Heart right ventricle (tissue), 16 donors: ENCODE measurements at regions not wholly inside any gene's neighbourhood (a gene's known extent, or its start where the extent isn't known, plus 50 kb on each side); places are given as distances from the start of the nearest gene placed in this dataset.
A peak's percentile ranks its signal among the peaks of the same experiment; 100 is the strongest.

Experiments used
- ATAC-seq, 8 donors: fragments of 200-7000 bp; cut with Tn5 transposase; one replicate each; pipeline ENCODE4 v1.9.1; 2020; ENCODE audit warnings: mild to moderate bottlenecking in 8 of 8, moderate library complexity in 8 of 8, moderate number of reproducible peaks in 1 of 8
- DNase-seq, 2 donors: peaks; one replicate each; pipeline ENCODE4 v3.0.0-alpha.2; 2020
- H3K27ac ChIP-seq, 10 donors: fragments of 200-600 bp; sonication (generic) in 2 of 10; one replicate each; pipeline versions ENCODE4 v1.5.0 to v1.8.0; 2020 to 2022; ENCODE audit warnings: mild to moderate bottlenecking in 3 of 10
- H3K27me3 ChIP-seq, 7 donors: fragments of 200-600 bp; one replicate each; pipeline ENCODE4 v1.8.0; 2021 to 2022; ENCODE audit warnings: mild to moderate bottlenecking in 2 of 7
- H3K36me3 ChIP-seq, 9 donors: fragments of 200-600 bp; sonication (generic) in 1 of 9; one replicate each; pipeline versions ENCODE4 v1.5.0 to v1.8.0; 2020 to 2022; ENCODE audit warnings: mild to moderate bottlenecking in 2 of 9
- H3K4me1 ChIP-seq, 9 donors: fragments of 200-600 bp; sonication (generic) in 1 of 9; one replicate each; pipeline versions ENCODE4 v1.5.0 to v1.8.0; 2020 to 2022; ENCODE audit warnings: mild to moderate bottlenecking in 4 of 9
- H3K4me3 ChIP-seq, 10 donors: fragments of 200-600 bp; sonication (generic) in 2 of 10; one replicate each; pipeline versions ENCODE4 v1.5.0 to v1.8.0; 2020 to 2022; ENCODE audit warnings: mild to moderate bottlenecking in 7 of 10, moderate library complexity in 2 of 10
- H3K9me3 ChIP-seq, 11 donors: fragments of 200-600 bp in 10 of 11; sonication (generic) in 2 of 11; one replicate each; pipeline versions ENCODE4 v1.5.0 to v1.8.0; 2013 to 2022; ENCODE audit warnings: mild to moderate bottlenecking in 2 of 11, control low read depth in 1 of 11, moderate library complexity in 1 of 11
- WGBS, 2 donors: extraction: QIAGEN DNeasy Blood & Tissue Kit; methylation state at CpG; one replicate each; pipeline ENCODE4 v1.1.7; 2013; ENCODE audit warnings: inconsistent platforms in 1 of 2; 5-methylcytosine and 5-hydroxymethylcytosine counted together
- intact Hi-C, 10 donors: fragments of 100-400 bp; cut with DNase I; formaldehyde crosslinking; loops; one replicate each; pipeline versions ENCODE4 v1.11.1 to v1.14.2; 2022
- TF ChIP-seq, protein P1 (sequence below), 9 donors: fragments of 200-600 bp; sonication (generic) in 2 of 9; IDR thresholded peaks; one replicate each; pipeline versions ENCODE4 v1.5.0 to v1.8.0; 2021 to 2022; ENCODE audit warnings: antibody characterized with exemption in 9 of 9, mild to moderate bottlenecking in 5 of 9, moderate library complexity in 1 of 9
- donor health status: Arrhythmogenic right ventricular cardiomyopathy.
- donor health status: ischemic (EF 13 %, LVEDD 7.1; RV severe dilation, severe dysfunction).
- donor health status: healthy with polysubstance abuse.
- donor health status: DM: no; HTN: yes; CAD: no.
- donor health status: DM: no; HTN: no; CAD: no.
- donor health status: ischemic (EF 25% LVEDD 6.9; RV normal size, moderate dysfunction).
- donor health status: ischemic (EF 25% LVEDD 5.7; RV mildly dilated, moderate dysfunction).
- donor health status: healthy.
- donor health status: DM: yes; HTN: yes; CAD: no.
- donor health status: Ischemic cardiomyopathy.
- donor health status: ischemic (EF 35%, LVEDD 5.7; RV mildly dilated, moderate dysfunction).
- donor health status: nonischemic (EF 11% LVEDD 7.7; RV severe dilation, severe dysfunction).
- donor health status: DM: yes; HTN: yes; CAD: no.
- donor health status: PGD.
- donor health status: ischemic (EF 29% LVEDD 5.4; RV normal size, mild dysfunction).
- donor health status: nonischemic (EF 23%, LVEDD 6.1; RV moderate dilation, normal function).

DNA sequence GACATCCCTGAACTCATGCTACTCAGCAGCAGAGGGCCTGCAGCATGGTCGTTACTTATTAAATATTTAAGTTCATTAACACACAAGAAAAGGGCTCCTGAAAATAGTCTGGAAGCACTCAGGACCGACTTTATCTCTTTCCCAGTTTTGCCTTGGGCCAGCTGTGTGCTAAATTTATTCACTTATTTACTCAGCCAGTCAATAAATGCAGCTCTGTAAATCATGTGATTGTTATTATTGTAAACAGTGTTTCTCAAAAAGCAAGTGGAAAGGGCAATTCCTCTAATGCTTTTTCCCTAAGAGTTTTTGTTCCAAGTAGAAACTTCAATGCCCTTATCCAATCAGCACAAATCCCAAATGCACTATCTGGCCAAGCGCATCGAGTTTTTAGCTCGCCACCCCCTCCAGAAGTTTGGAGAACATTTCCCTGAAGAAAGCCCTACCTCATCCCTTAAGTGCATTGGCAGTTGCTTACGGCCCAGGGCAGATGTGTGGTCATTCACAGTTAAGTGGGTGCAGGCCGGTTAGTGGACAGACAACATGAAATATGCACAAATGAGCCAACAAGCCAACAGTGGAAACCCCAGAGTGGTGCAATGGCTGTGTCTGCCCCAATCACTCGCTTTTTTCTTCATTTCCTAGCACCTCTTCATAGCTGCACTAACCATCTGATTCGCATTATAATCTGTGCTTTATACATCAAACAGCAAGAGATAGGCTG lies 125.8 kb downstream of the SMIM20 start:
- Histone ChIP-seq H3K27me3 (no peaks in the 10 kb centered on the region), H3K36me3 (no peaks in the 10 kb centered on the region), H3K4me3 (no peak overlapping the region), H3K9me3 (no peaks in the 10 kb centered on the region), H3K4me1 (peaks cover 0 to 4% (median 0%) of the 10 kb centered on the region in 9 donors), H3K27ac (no peak overlapping the region)
- no peak for DNase-seq
- peak in 2 of 8 donors; percentile 33 to 64 for ATAC-seq
- TF ChIP-seq, protein P1, sequence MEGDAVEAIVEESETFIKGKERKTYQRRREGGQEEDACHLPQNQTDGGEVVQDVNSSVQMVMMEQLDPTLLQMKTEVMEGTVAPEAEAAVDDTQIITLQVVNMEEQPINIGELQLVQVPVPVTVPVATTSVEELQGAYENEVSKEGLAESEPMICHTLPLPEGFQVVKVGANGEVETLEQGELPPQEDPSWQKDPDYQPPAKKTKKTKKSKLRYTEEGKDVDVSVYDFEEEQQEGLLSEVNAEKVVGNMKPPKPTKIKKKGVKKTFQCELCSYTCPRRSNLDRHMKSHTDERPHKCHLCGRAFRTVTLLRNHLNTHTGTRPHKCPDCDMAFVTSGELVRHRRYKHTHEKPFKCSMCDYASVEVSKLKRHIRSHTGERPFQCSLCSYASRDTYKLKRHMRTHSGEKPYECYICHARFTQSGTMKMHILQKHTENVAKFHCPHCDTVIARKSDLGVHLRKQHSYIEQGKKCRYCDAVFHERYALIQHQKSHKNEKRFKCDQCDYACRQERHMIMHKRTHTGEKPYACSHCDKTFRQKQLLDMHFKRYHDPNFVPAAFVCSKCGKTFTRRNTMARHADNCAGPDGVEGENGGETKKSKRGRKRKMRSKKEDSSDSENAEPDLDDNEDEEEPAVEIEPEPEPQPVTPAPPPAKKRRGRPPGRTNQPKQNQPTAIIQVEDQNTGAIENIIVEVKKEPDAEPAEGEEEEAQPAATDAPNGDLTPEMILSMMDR (IDR thresholded peaks at IDR 0.05) = no peak
- WGBS, 2 donors = 56 to 73% methylated on average over 9 of the region's 9 CpGs
- intact Hi-C loops = loop anchor here in 1 of 10 donors (10.0 kb wide), 1 partner anchor 285 kb away; the partner anchor contains the start of gene RBPJ

DNA sequence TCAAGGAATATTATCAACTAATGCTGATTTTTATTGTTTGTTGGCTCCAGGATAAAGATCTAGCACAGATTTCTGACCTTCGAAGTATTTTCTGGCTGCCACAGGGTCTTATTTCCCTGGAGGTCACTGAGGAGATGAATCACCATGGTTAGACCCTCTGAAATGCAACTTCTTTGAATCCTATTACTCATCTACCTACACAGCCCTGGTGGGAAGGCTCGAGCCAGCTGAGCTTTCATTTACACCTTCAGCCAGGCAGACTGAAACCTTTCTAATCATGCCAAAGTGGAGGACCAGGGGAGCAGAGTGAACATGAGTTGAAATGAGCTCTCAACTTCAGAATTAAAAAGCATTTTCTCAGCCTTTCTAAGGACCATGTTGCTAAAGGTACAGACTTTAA lies 130.5 kb downstream of the SMIM20 start:
- Histone ChIP-seq H3K9me3 (no peaks in the 10 kb centered on the region), H3K4me1 (peaks cover 0 to 20% (median 7%) of the 10 kb centered on the region in 9 donors), H3K27ac (no peak overlapping the region), H3K36me3 (no peaks in the 10 kb centered on the region), H3K4me3 (no peak overlapping the region), H3K27me3 (no peaks in the 10 kb centered on the region)
- DNase-seq (no peak), ATAC-seq (no peak)
- WGBS, 2 donors = 64 to 66% methylated on average over 2 of the region's 2 CpGs
- intact Hi-C loops = loop anchor here in 1 of 10 donors (10.0 kb wide), 1 partner anchor 280 kb away; the partner anchor contains the start of gene RBPJ
- TF ChIP-seq, protein P1 (IDR thresholded peaks at IDR 0.05) = no peak

DNA sequence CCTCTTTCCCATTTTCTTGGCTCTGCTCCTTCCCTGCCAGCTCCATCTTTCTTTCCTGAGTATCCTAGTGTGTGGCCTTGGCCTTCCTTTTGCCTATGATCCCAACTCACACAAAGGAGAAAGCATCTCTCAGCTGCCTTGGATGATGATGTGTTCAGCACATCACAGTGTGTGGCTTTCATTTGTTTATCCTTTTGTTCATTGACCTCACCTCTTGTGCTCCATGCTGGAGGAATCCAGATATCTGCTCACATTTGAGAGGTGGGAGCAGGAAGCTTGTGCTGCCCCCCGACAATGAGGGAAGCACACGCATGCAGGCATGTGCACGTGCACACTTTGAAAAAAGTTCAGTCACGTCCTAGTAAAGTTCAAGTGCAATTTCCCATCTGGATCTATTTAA lies 131.0 kb downstream of the SMIM20 start:
- H3K36me3 ChIP-seq = no peaks in the 10 kb centered on the region
- ATAC-seq (no peak), DNase-seq (no peak)
- H3K4me3 ChIP-seq = no peak overlapping the region
- H3K27ac ChIP-seq = no peak overlapping the region
- TF ChIP-seq, protein P1 (IDR thresholded peaks at IDR 0.05) = no peak
- peaks cover 0 to 22% (median 10%) of the 10 kb centered on the region in 9 donors for H3K4me1 ChIP-seq
- no peaks in the 10 kb centered on the region for H3K9me3 ChIP-seq
- intact Hi-C loops = loop anchor here in 1 of 10 donors (10.0 kb wide), 1 partner anchor 280 kb away; the partner anchor contains the start of gene RBPJ
- WGBS, 2 donors = 92% methylated on average over 4 of the region's 4 CpGs
- no peaks in the 10 kb centered on the region for H3K27me3 ChIP-seq

DNA sequence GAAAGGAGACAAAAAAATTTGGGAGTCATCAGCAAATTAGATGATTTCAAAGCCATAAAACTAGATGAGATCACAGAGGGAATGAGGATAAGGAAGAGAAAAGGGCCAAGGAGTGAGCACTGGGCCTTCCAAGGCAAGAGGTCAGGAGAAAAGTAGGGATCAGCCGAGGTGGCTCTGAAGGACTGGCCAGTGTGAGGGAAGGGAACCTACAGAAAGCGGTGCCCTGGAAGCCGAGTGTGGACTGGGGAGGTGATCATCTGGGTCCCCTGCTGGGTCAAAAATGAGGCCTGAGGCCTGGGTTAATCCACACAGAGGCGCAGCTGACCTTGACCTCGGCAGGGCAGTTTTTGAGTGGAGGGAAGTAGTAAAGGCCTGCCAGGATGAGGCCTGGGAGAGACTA lies 133.8 kb downstream of the SMIM20 start:
- no peak overlapping the region for H3K4me3 ChIP-seq
- TF ChIP-seq, protein P1 (IDR thresholded peaks at IDR 0.05) = no peak
- H3K4me1 ChIP-seq = peaks cover 0 to 40% (median 10%) of the 10 kb centered on the region in 9 donors
- intact Hi-C loops = loop anchor here in 1 of 10 donors (10.0 kb wide), 1 partner anchor 277 kb away; the partner anchor contains the start of gene RBPJ
- H3K27me3 ChIP-seq = peaks cover 0 to 5% (median 0%) of the 10 kb centered on the region in 7 donors
- peak in 1 of 8 donors; percentile 18 for ATAC-seq
- peak overlapping the region in 8 of 10 donors; percentile 48 to 84 (median 74) for H3K27ac ChIP-seq
- no peak for DNase-seq
- no peaks in the 10 kb centered on the region for H3K9me3 ChIP-seq
- WGBS, 2 donors = 89 to 91% methylated on average over 5 of the region's 5 CpGs
- no peaks in the 10 kb centered on the region for H3K36me3 ChIP-seq
